Activated T-cell treated with anti-CD3 and anti-CD28 coated beads, Interleukin-2, amount 50 U/mL, for 1 hour (primary cell): ENCODE measurements at regions not wholly inside any gene's neighbourhood (a gene's known extent, or its start where the extent isn't known, plus 50 kb on each side); places are given as distances from the start of the nearest gene placed in this dataset.
"Not testable (repeated sequence)": the region's sequence is repeated elsewhere in the genome, so short reads cannot be mapped to it uniquely, and the experiment has no call there.

Experiments used
- DNase-seq: peaks from one replicate; pipeline ENCODE4 v3.0.0-alpha.2; 2020

- DNase-seq, result no peak
These were observed 463.1 kb downstream of the DMAC1 start for GRCh38 chr9:7336356-7337065.

GRCh38 chr9:7333719-7334118, 465.9 kb downstream of the DMAC1 start:
- DNase-seq, result no peak

GRCh38 chr9:7332780-7333179, 466.8 kb downstream of the DMAC1 start:
- no peak for DNase-seq

GRCh38 chr9:7328453-7328852, 471.1 kb downstream of the DMAC1 start:
- no peak for DNase-seq

DNA sequence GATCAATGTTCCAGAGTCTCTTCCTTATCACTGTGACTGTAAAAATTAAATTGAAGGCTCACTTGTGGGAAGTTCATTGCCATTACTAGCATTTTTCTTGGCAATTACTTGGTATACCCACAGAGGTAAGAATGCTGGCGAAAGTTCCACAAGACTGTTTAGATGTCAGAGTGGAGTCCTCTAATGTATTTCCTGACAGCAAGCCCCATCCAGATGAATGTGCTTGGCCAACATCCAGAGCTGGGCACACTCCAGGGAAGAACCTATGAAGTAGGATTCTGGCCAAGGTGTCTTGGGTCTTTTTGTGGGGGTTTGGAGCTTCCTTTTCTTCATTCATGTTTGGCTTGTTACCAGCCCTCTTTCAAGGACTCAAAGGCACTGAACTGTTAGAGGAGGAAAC, 473.6 kb downstream of the DMAC1 start:
- no peak for DNase-seq

DNA sequence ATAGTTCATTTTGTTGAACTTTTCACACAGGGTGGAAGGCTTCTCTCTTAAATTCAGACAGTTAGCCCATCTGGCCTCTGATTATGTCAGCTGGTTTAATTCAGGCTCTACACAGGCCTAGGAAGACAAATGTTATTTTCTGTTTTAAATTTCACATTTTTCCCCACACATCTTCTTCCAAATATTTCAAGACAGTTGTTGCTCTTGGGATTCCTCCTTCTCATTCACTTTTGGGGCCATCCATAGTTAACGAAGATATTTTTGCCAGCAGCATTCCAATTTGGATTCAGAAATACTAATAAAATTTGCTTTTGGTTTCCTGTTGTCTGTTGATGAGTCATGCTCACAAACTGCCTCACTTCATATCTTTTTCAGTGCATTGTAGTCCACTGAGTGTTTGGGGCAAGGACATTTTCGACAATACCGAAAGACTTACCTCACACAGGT, 475.4 kb downstream of the DMAC1 start:
- no peak for DNase-seq

- no peak for DNase-seq
These were observed 478.7 kb downstream of the DMAC1 start for GRCh38 chr9:7320841-7321240.

- no peak for DNase-seq
These were observed 479.4 kb downstream of the DMAC1 start for GRCh38 chr9:7320139-7320538.

DNA sequence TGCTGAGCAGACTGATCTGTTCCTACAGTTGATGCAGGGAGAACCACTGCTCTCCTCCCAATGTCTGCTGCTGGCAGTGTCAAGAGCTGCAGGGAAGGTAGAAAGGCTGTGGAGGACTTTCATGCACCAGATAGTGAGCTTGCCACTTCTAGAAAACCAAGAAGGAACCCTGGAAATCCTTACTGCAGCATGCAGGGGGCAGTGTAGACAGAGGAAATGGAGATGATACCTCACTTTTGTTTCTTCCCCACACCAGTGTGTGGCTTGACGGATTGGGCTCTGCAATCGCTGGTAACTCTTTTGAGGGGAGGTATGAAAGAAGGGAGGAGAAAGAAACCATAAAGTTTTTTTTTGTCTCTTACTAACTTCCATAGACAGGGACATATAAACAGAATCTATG, 480.7 kb downstream of the DMAC1 start:
- no peak for DNase-seq

- DNase-seq, result no peak
These were observed 482.6 kb downstream of the DMAC1 start for GRCh38 chr9:7316967-7317366.

DNA sequence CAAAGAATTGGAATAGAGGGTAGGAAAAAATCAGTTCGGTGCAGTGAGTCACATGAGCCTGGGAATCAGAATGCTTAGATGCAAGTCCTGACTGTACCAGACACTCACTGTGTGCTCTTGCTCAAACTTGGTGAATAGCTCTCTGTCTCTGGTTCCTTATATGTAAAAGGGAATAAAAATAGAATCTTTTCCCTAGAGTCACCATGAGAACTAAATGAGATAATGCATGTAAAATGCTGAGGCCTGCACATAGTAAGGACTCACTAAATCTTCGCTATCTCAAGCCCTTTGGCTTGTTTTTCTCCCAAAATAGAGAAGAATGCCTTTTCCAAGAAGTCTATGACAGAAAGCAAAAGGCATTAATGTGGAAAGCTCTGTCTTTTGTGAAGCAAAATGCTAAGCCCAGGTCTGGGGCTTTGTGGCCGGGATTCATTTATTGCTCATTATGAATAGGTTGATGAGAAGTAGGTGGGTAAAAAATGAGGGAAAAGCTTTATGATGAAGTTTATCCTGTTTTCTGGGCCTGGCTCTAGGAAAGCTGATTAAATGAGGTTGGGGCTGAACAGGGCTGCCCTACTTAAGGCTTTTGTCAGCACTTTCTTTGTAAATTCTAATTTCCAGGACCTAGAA, 483.3 kb downstream of the DMAC1 start:
- DNase-seq, result no peak

GRCh38 chr9:7315746-7316145, 483.8 kb downstream of the DMAC1 start:
- no peak for DNase-seq

GRCh38 chr9:7315116-7315515, 484.5 kb downstream of the DMAC1 start:
- no peak for DNase-seq

DNA sequence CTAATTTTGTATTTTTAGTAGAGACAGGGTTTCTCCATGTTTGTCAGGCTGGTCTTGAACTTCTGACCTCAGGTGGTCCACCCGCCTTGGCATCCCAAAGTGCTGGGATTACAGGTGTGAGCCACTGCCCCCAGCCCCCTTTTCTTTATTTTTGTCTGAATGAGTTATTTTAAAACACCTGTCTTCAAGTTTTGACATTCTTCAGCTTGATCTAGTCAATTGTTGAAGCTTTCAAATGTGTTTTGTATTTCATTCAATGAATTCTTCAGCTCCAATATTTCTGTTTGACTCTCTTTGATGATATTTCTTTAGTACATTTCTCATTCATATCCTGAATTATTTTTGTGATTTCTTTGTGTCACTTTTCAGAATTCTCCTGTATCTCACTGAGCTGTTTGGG, 486.2 kb downstream of the DMAC1 start:
- no peak for DNase-seq

DNA sequence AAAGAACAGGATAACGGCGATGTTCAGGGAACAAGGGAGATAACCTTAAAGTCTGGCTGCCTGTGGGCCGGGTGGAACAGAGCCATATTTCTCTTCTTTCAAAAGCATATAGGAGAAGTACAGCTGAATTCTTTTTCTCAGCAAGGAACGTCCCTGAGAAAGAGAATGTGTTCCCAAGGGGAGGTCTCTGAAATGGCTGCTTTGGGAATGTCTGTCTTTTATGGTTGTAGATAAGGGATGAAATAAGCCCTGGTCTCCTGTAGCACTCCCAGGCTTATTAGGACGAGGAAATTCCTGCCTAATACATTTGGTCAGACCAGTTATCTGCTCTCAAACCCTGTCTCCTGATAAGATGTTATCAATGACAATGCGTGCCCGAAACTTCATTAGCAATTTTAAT, 490.5 kb downstream of the DMAC1 start:
- DNase-seq, result not testable (repeated sequence)

- no peak for DNase-seq
These were observed 493.9 kb downstream of the DMAC1 start for GRCh38 chr9:7305677-7306076.

DNA sequence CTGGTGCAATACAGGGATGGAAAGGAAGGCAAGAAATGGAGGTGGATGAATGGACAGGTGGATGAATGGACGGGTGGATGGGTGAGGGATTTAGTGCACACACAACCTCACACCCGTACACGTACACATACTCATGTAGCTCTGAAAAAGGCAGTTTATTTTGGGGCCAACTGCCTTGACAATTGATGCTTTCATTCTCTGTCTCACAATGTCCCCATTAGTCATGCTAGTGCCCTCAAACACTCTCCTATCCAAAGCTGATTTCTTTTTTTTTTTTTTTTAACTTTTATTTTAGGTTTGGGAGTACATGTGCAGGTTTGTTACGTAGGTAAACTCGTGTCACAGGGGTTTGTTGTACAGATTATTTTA, 495.0 kb downstream of the DMAC1 start:
- DNase-seq, result no peak

DNA sequence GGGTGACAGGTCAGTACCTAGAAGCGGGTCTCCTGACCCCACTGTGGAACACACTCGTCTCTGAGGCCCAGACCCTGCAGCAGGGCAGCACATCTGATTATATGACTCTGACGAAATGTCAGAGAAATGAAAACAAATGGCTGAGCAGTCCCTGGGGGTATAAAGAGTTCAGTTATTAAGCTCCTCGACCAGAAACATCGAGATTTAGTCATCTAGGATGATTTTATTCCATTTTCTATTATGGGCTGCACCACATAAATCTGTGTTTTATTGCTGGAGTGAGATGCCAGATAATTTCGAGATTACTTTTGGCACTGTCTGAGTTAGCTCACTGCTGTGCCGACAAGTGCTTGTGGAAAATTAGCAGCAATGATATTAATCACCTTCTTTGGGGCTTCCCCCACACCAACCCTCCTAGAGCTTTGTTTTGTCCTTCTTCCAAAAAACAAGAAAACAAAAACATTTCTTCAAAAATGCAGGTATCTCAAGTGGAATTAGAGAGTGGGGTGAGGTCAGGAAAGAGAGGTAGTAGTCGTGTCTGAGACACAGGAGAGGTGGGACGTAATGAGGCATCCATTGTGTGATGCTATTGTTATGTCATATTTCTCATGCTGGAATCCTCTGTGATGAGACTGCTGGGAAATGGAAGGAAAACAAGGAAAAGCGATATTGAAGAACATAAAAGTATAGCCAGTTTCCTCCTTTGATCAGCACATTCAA, 495.5 kb downstream of the DMAC1 start:
- DNase-seq, result no peak

GRCh38 chr9:7300484-7300883, 499.1 kb downstream of the DMAC1 start:
- DNase-seq, result no peak

DNA sequence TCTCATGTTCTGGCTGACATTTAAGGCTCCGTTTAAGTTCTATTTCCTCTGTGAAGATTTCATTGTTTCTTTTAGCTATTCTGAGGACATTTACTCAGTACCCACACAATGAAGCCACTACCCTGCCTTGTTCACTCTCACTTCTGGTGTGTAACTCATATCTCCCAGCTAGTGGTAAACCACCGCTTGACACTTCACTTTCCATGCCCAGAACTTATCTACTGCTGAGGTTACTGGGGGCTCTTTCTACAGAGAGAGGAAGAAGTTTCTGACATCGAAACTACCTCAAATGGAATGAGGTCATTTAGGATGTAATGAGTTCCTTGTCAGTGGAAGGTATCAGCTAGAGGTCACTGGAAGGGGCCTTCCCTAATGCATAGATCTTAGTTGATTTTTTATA, 501.5 kb downstream of the DMAC1 start:
- DNase-seq, result no peak

DNA sequence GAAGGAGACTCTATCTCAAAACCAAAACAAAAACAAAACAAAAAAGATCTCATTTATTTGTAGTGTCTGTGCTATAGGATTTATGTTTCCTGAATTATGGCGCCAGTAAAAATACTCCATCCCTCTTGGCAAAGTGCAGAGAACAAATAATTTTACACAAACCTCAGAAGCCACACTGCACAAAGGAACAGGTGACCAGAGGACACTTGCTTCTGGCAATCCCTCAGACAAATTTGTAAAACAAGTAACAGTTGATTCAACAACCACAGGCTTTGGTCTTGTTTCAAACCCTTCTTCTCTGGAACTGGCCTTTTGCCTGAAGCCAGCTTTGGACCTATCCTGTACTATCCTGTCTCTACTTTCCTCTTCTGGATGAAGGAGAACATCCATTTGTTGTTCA, 502.1 kb downstream of the DMAC1 start:
- no peak for DNase-seq

DNA sequence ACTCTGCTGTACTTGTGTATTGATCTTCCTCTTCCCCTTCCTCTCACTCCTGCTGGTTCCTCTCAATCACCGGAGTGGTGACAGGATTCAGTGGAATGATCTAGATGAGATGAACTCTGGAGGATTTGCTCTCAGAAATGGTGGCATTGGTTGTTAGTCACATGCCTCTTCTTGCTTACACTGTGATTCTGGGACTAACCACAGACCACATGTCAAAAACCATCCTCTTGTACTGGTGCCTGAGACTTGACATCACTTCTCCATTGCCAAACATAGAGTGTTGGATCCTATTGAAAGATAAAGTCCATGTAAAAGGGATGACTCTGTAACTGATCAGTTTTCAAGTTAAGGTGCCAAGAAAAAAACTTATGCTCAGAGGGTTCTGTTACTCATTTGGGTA, 506.5 kb downstream of the DMAC1 start:
- no peak for DNase-seq

- no peak for DNase-seq
These were observed 509.8 kb downstream of the DMAC1 start for GRCh38 chr9:7289773-7290172.

- DNase-seq, result no peak
These were observed 511.6 kb downstream of the DMAC1 start for GRCh38 chr9:7287986-7288385.
